ENCODE measurements at regions not wholly inside any gene's neighbourhood (a gene's known extent, or its start where the extent isn't known, plus 50 kb on each side); places are given as distances from the start of the nearest gene placed in this dataset.

- TF ChIP-seq HMGXB4 (CRISPR knock-in tag; IDR thresholded peaks at IDR 0.05; ENCODE audit: borderline replicate concordance) = no peak
- TF ChIP-seq RAD21 (conservative IDR thresholded peaks at IDR 0.05 in 1 of 2, IDR thresholded peaks at IDR 0.05 in 1 of 2) = no peak
- TF ChIP-seq CTCF (IDR thresholded peaks at IDR 0.05) = no peak
- TF ChIP-seq BHLHE40 (IDR thresholded peaks at IDR 0.05; ENCODE audit: low read depth, low read length) = no peak
- no peak for TF ChIP-seq JUN (IDR thresholded peaks at IDR 0.05)
- no peak for TF ChIP-seq SMC3 (IDR thresholded peaks at IDR 0.05)
- no peak for TF ChIP-seq HEYL (CRISPR knock-in tag; IDR thresholded peaks at IDR 0.05)
- TF ChIP-seq E2F6 (IDR thresholded peaks at IDR 0.05; ENCODE audit: borderline replicate concordance, low read depth) = no peak
- no peak for TF ChIP-seq HOXB13 (CRISPR knock-in tag; IDR thresholded peaks at IDR 0.05; ENCODE audit: low read depth)
- no peak for TF ChIP-seq HDAC2 (IDR thresholded peaks at IDR 0.05)
- TF ChIP-seq RFX5 (IDR thresholded peaks at IDR 0.05) = no peak
- TF ChIP-seq RNF2 (IDR thresholded peaks at IDR 0.05; ENCODE audit: borderline replicate concordance, low read depth) = no peak
- TF ChIP-seq KDM5A (IDR thresholded peaks at IDR 0.05) = no peak
- no peak for TF ChIP-seq MYC (IDR thresholded peaks at IDR 0.05; ENCODE audit: borderline replicate concordance, low read length)
- Histone ChIP-seq H3K27ac (no peak overlapping the region), H3K4me3 (no peak overlapping the region), H3K9me3 (no peaks in the 10 kb centered on the region), H3K4me2 (no peak overlapping the region), H3K4me1 (no peaks in the 10 kb centered on the region)
- ChIA-PET POLR2A (no interaction called here), CTCF (interaction anchor here (0.6 kb wide), 1 partner anchor 193 kb away, joined by 3 read pairs; no protein-coding TSS in a partner anchor)
- DNase-seq (ENCODE audit: low read depth in 1 of 2, low spot score in 1 of 2) = no peak
- no peak for FAIRE-seq
- ATAC-seq = no peak
- WGBS (ENCODE audit: missing lambda C conversion rate) = 0% methylated on average over 3 of the region's 3 CpGs
Observed at GRCh38 chr15:46315434-46315833, 680.6 kb downstream of the SQOR start.

- Histone ChIP-seq H3K4me1 (no peaks in the 10 kb centered on the region), H3K9me3 (no peaks in the 10 kb centered on the region), H3K27ac (no peak overlapping the region), H3K4me3 (no peak overlapping the region), H3K4me2 (no peak overlapping the region)
- POLR2A ChIA-PET = no interaction called here
- CTCF ChIA-PET = interaction anchor here (0.6 kb wide), 1 partner anchor 193 kb away, joined by 3 read pairs; no protein-coding TSS in a partner anchor
- no peak for DNase-seq (ENCODE audit: low read depth in 1 of 2, low spot score in 1 of 2)
- FAIRE-seq = no peak
- 0% methylated on average over 1 of the region's 1 CpG for WGBS (ENCODE audit: missing lambda C conversion rate)
- no peak for TF ChIP-seq ESRRA (IDR thresholded peaks at IDR 0.05; ENCODE audit: borderline replicate concordance, low read length)
- TF ChIP-seq CTCF (IDR thresholded peaks at IDR 0.05) = no peak
- no peak for TF ChIP-seq GATA3 (IDR thresholded peaks at IDR 0.05; ENCODE audit: borderline replicate concordance)
- TF ChIP-seq HEYL (CRISPR knock-in tag; IDR thresholded peaks at IDR 0.05) = no peak
- no peak for TF ChIP-seq RAD21 (conservative IDR thresholded peaks at IDR 0.05 in 1 of 2, IDR thresholded peaks at IDR 0.05 in 1 of 2)
- TF ChIP-seq MYC (IDR thresholded peaks at IDR 0.05; ENCODE audit: borderline replicate concordance, low read length) = no peak
- no peak for TF ChIP-seq FOSL2 (IDR thresholded peaks at IDR 0.05)
- no peak for TF ChIP-seq FOSL2 (CRISPR knock-in tag; IDR thresholded peaks at IDR 0.05)
- no peak for TF ChIP-seq REST (IDR thresholded peaks at IDR 0.05)
- no peak for TF ChIP-seq EHF (CRISPR knock-in tag; IDR thresholded peaks at IDR 0.05)
- no peak for TF ChIP-seq PBX3 (IDR thresholded peaks at IDR 0.05)
- no peak for TF ChIP-seq EP300 (IDR thresholded peaks at IDR 0.05)
- no peak for TF ChIP-seq HOXB13 (CRISPR knock-in tag; IDR thresholded peaks at IDR 0.05; ENCODE audit: low read depth)
- no peak for TF ChIP-seq USF2 (IDR thresholded peaks at IDR 0.05)
- no peak for TF ChIP-seq CHD4 (IDR thresholded peaks at IDR 0.05; ENCODE audit: borderline replicate concordance)
- TF ChIP-seq ZSCAN20 (CRISPR knock-in tag; IDR thresholded peaks at IDR 0.05) = no peak
- no peak for TF ChIP-seq POLR2A (IDR thresholded peaks at IDR 0.05; ENCODE audit: low read length)
- no peak for ATAC-seq
Observed at GRCh38 chr15:46316024-46316423, 681.2 kb downstream of the SQOR start.

Measured in A549 (cell line).